Body of pancreas (tissue), 4 donors: ENCODE measurements at regions not wholly inside any gene's neighbourhood (a gene's known extent, or its start where the extent isn't known, plus 50 kb on each side); places are given as distances from the start of the nearest gene placed in this dataset.

ENCODE experiments used
- POLR2A ChIP-seq, 3 donors: fragments of 450-650 bp; IDR thresholded peaks; one replicate each; pipeline ENCODE4 v1.6.1; 2016; ENCODE audit warnings: antibody characterized with exemption in 3 of 3, mild to moderate bottlenecking in 2 of 3
- TF ChIP-seq, protein P1 (sequence below), 7 experiments: fragments of 450-650 bp in 4 of 7; fragments of 200-600 bp in 3 of 7; sonication (generic) in 3 of 7; IDR thresholded peaks; one replicate each; pipeline ENCODE4 v1.5.1; 2016 to 2019; ENCODE audit warnings: antibody characterized with exemption in 7 of 7

DNA sequence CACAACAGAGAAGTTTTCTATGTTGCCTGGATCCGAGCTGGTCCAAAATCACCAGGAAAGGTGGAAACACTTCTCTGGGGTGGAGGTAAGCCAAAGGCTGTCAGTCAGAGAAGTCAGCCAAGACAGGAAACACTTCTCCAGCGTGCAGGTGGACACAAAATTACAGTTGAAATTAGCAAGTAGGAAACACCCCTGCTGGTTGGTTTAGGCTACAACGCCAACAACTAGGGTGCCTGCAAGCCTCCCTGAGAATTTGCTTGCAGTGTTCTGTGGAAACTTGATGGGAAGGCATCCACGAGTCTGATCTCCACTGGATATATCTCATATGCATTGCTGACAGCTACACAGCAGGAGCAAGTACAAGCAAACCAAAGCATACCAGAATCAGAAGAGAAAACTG is 600.5 kb downstream of the RERGL start:
- TF ChIP-seq POLR2A (IDR thresholded peaks at IDR 0.05): no peak
- TF ChIP-seq, protein P1, sequence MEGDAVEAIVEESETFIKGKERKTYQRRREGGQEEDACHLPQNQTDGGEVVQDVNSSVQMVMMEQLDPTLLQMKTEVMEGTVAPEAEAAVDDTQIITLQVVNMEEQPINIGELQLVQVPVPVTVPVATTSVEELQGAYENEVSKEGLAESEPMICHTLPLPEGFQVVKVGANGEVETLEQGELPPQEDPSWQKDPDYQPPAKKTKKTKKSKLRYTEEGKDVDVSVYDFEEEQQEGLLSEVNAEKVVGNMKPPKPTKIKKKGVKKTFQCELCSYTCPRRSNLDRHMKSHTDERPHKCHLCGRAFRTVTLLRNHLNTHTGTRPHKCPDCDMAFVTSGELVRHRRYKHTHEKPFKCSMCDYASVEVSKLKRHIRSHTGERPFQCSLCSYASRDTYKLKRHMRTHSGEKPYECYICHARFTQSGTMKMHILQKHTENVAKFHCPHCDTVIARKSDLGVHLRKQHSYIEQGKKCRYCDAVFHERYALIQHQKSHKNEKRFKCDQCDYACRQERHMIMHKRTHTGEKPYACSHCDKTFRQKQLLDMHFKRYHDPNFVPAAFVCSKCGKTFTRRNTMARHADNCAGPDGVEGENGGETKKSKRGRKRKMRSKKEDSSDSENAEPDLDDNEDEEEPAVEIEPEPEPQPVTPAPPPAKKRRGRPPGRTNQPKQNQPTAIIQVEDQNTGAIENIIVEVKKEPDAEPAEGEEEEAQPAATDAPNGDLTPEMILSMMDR (IDR thresholded peaks at IDR 0.05): no peak
